Ishikawa (cell line): ENCODE measurements at regions not wholly inside any gene's neighbourhood (a gene's known extent, or its start where the extent isn't known, plus 50 kb on each side); places are given as distances from the start of the nearest gene placed in this dataset.

ENCODE experiments used
- CEBPB ChIP-seq: IDR thresholded peaks from 2 replicates; pipeline ENCODE4 v1.6.1; 2012
- CREB1 ChIP-seq: IDR thresholded peaks from 2 replicates; pipeline ENCODE4 v1.6.1; 2012; ENCODE audit warnings: low read depth
- EP300 ChIP-seq: IDR thresholded peaks from 2 replicates; pipeline ENCODE4 v1.6.1; 2012; ENCODE audit warnings: borderline replicate concordance
- FOXM1 ChIP-seq: IDR thresholded peaks from 2 replicates; pipeline ENCODE4 v1.6.1; 2012; ENCODE audit warnings: low read depth, borderline replicate concordance
- RAD21 ChIP-seq: IDR thresholded peaks from 2 replicates; pipeline ENCODE4 v1.6.1; 2012; ENCODE audit warnings: low read depth
- TAF1 ChIP-seq: IDR thresholded peaks from 2 replicates; pipeline ENCODE4 v1.6.1; 2012; ENCODE audit warnings: low read depth, mild to moderate bottlenecking
- TCF12 ChIP-seq: IDR thresholded peaks from 2 replicates; pipeline ENCODE4 v1.6.1; 2012; ENCODE audit warnings: low read depth
- TEAD4 ChIP-seq: IDR thresholded peaks from 2 replicates; pipeline ENCODE4 v1.6.1; 2012
- YY1 ChIP-seq: IDR thresholded peaks from 2 replicates; pipeline ENCODE4 v1.6.1; 2012; ENCODE audit warnings: low read depth
- TF ChIP-seq, protein P1 (sequence below): IDR thresholded peaks from 2 replicates; pipeline ENCODE4 v1.6.1; 2012
- TF ChIP-seq, protein P2 (sequence below): IDR thresholded peaks from 2 replicates; pipeline ENCODE4 v1.6.1; 2012

DNA sequence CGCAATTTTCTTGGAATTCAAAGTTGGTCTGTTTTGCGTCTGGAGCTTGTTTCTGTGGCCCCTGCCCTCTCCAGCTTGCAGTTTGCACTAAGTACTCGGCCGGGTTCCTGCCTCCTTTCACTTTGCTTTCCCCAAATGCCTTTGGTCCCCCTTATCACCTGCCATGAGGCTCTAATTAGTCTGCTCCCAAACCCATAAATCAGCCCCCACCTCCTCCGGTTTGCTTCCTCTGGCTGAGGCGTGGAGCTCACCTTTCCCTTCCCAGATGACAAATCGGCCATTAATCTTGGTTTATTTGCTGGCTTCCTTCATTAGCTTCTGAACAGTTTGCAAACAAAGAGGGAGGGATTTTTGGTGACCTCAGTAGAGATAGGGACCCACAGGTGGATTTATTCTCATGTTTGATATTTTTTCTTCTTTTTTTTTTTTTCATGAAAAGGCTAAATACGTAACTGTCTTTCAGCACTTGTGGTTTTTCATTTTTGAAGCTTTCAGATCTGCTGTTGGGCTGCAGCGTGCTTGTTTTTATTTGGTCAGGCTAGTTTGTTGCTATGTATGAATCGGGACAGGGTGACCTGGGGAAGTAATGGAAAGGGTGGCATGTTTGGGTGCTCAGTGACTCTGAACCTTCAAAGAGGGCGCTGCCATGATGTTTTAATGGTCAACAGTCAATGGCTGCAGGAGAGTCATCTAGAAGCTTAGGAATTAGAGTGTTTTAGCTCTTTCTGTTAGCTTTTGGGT, 121.7 kb upstream of the JAG1 start:
- TF ChIP-seq RAD21 (no peak), TAF1 (no peak), CREB1 (no peak), TCF12 (no peak), YY1 (no peak), EP300 (no peak), CEBPB (no peak), TEAD4 (no peak), FOXM1 (no peak)
- TF ChIP-seq, protein P1, sequence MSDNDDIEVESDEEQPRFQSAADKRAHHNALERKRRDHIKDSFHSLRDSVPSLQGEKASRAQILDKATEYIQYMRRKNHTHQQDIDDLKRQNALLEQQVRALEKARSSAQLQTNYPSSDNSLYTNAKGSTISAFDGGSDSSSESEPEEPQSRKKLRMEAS = no peak
- TF ChIP-seq, protein P2, sequence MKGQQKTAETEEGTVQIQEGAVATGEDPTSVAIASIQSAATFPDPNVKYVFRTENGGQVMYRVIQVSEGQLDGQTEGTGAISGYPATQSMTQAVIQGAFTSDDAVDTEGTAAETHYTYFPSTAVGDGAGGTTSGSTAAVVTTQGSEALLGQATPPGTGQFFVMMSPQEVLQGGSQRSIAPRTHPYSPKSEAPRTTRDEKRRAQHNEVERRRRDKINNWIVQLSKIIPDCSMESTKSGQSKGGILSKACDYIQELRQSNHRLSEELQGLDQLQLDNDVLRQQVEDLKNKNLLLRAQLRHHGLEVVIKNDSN = no peak
